Fibroblast of lung (primary cell): ENCODE measurements at regions not wholly inside any gene's neighbourhood (a gene's known extent, or its start where the extent isn't known, plus 50 kb on each side); places are given as distances from the start of the nearest gene placed in this dataset.

Source experiments
- DNase-seq, 2 donors: peaks; one replicate each; pipeline versions ENCODE4 v3.0.0 to v3.0.0-alpha.2; 2010; ENCODE audit warnings: low read depth in 2 of 2
- H2AFZ ChIP-seq: 2 replicates; pipeline ENCODE4 v1.5.1; 2012; ENCODE audit warnings: low read length, control low read depth, inconsistent platforms
- H3K27ac ChIP-seq: 2 replicates; pipeline ENCODE4 v1.5.1; 2011; ENCODE audit warnings: low read length, control low read depth; ENCODE audit not compliant: insufficient read depth
- H3K27me3 ChIP-seq: 2 replicates; pipeline ENCODE4 v1.5.1; 2011; ENCODE audit warnings: mild to moderate bottlenecking, low read length; ENCODE audit not compliant: control insufficient read depth, insufficient read depth
- H3K36me3 ChIP-seq: 2 replicates; pipeline ENCODE4 v1.5.1; 2011; ENCODE audit warnings: low read length; ENCODE audit not compliant: control insufficient read depth, insufficient read depth
- H3K4me1 ChIP-seq: 2 replicates; pipeline ENCODE4 v1.5.1; 2011; ENCODE audit warnings: low read length; ENCODE audit not compliant: control insufficient read depth, insufficient read depth; ENCODE audit errors: extremely low read depth
- H3K4me2 ChIP-seq: 2 replicates; pipeline ENCODE4 v1.5.1; 2011; ENCODE audit warnings: low read length, control low read depth; ENCODE audit not compliant: insufficient read depth; ENCODE audit errors: extremely low read depth
- H3K4me3 ChIP-seq, 4 experiments: fragments of 200-600 bp in 1 of 4; sonication (generic) in 1 of 4; replicated peaks in 1 of 4; 2 replicates each; pipeline ENCODE4 v1.5.1; 2011 to 2016; ENCODE audit warnings: low read length in 4 of 4, low read depth in 3 of 4, mild to moderate bottlenecking in 3 of 4, control low read depth in 2 of 4, inconsistent platforms in 1 of 4, mixed read lengths in 1 of 4; ENCODE audit not compliant: insufficient read depth in 1 of 4; ENCODE audit errors: control extremely low read depth in 1 of 4
- H3K79me2 ChIP-seq: 2 replicates; pipeline ENCODE4 v1.5.1; 2012; ENCODE audit warnings: mild to moderate bottlenecking, low read length, inconsistent platforms; ENCODE audit not compliant: control insufficient read depth, insufficient read depth
- H3K9ac ChIP-seq: 2 replicates; pipeline ENCODE4 v1.5.1; 2011; ENCODE audit warnings: mild to moderate bottlenecking, low read length, control low read depth; ENCODE audit not compliant: insufficient read depth
- H3K9me3 ChIP-seq: 2 replicates; pipeline ENCODE4 v1.5.1; 2012; ENCODE audit warnings: low read depth, low read length; ENCODE audit not compliant: control insufficient read depth, insufficient read depth
- H4K20me1 ChIP-seq: 2 replicates; pipeline ENCODE4 v1.5.1; 2011; ENCODE audit warnings: low read length; ENCODE audit not compliant: control insufficient read depth, insufficient read depth; ENCODE audit errors: extremely low read depth
- EZH2 ChIP-seq: IDR thresholded peaks from 2 replicates; pipeline ENCODE4 v1.5.1; 2012; ENCODE audit warnings: low read length, control low read depth, mild to moderate bottlenecking; ENCODE audit errors: missing control alignments
- TF ChIP-seq, protein P1 (sequence below), 2 donors: IDR thresholded peaks in 1 of 2; conservative IDR thresholded peaks in 1 of 2; 1 replicate in 1 of 2; 2 replicates in 1 of 2; pipeline ENCODE4 v1.5.1; 2011 to 2012; ENCODE audit warnings: low read length in 2 of 2, control low read depth in 1 of 2, inconsistent platforms in 1 of 2, low read depth in 1 of 2, mild to moderate bottlenecking in 1 of 2

DNA sequence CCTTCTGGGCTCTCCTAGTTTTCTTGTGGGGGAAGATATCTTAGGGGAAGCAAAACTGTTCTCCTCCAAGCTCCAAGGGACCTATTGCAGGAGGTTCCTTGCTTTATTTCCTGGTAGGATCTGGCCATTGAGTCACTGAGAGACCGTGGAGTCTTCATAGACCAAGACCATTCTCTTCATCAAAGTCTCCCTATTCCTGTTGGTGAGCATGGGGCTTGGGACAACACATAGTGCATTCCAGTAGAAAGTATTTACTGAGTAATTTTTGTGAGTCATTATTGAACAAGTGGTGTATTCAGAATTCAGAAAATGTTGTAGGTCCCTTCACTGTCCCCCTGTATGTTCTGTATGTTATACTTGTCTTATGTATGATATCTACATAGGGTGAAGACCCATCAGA, 133.6 kb downstream of the CDH26 start:
- no peak for DNase-seq
- Histone ChIP-seq H3K9me3 (no peaks in the 10 kb centered on the region), H3K36me3 (no peaks in the 10 kb centered on the region), H3K4me2 (no peak overlapping the region), H3K27me3 (peaks cover 4% of the 10 kb centered on the region), H3K4me3 (no peak overlapping the region), H3K9ac (no peak overlapping the region), H4K20me1 (no peaks in the 10 kb centered on the region), H2AFZ (no peak overlapping the region), H3K79me2 (no peaks in the 10 kb centered on the region), H3K4me1 (no peaks in the 10 kb centered on the region), H3K27ac (no peak overlapping the region)
- TF ChIP-seq, protein P1, sequence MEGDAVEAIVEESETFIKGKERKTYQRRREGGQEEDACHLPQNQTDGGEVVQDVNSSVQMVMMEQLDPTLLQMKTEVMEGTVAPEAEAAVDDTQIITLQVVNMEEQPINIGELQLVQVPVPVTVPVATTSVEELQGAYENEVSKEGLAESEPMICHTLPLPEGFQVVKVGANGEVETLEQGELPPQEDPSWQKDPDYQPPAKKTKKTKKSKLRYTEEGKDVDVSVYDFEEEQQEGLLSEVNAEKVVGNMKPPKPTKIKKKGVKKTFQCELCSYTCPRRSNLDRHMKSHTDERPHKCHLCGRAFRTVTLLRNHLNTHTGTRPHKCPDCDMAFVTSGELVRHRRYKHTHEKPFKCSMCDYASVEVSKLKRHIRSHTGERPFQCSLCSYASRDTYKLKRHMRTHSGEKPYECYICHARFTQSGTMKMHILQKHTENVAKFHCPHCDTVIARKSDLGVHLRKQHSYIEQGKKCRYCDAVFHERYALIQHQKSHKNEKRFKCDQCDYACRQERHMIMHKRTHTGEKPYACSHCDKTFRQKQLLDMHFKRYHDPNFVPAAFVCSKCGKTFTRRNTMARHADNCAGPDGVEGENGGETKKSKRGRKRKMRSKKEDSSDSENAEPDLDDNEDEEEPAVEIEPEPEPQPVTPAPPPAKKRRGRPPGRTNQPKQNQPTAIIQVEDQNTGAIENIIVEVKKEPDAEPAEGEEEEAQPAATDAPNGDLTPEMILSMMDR (conservative IDR thresholded peaks at IDR 0.05 in 1 of 2, IDR thresholded peaks at IDR 0.05 in 1 of 2; ENCODE audit: low read depth in 1 of 2, low read length in 2 of 2) = no peak
- no peak for TF ChIP-seq EZH2

DNA sequence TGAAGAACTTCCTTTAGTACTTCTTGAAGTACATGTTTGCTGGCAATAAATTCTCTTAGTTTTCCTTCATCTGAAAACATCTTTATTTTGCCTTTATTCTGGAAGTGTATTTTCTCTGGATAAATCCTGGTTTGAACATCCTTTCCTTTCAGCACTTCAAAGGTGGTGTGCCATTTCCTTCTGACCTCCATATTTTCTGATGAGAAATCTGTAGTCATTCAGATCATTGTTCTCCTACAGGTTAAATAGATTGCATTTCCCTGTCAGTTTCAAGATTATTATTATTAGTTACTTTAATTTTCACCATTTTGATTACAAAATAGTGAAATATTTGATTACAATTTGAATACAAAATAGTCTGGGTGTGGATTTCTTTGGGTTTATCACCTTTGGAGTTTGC, 134.5 kb downstream of the CDH26 start:
- Histone ChIP-seq H2AFZ (no peak overlapping the region), H3K9me3 (no peaks in the 10 kb centered on the region), H3K9ac (no peak overlapping the region), H3K27me3 (no peaks in the 10 kb centered on the region), H3K4me2 (no peak overlapping the region), H3K27ac (no peak overlapping the region), H3K79me2 (no peaks in the 10 kb centered on the region), H3K36me3 (no peaks in the 10 kb centered on the region), H3K4me3 (no peak overlapping the region), H3K4me1 (no peaks in the 10 kb centered on the region), H4K20me1 (no peaks in the 10 kb centered on the region)
- no peak for TF ChIP-seq EZH2
- TF ChIP-seq, protein P1 (conservative IDR thresholded peaks at IDR 0.05 in 1 of 2, IDR thresholded peaks at IDR 0.05 in 1 of 2; ENCODE audit: low read depth in 1 of 2, low read length in 2 of 2) = no peak
- no peak for DNase-seq

- Histone ChIP-seq H3K4me1 (no peaks in the 10 kb centered on the region), H3K4me2 (no peak overlapping the region), H4K20me1 (no peaks in the 10 kb centered on the region), H3K36me3 (no peaks in the 10 kb centered on the region), H3K79me2 (no peaks in the 10 kb centered on the region), H3K27ac (no peak overlapping the region), H2AFZ (no peak overlapping the region), H3K4me3 (no peak overlapping the region), H3K9me3 (no peaks in the 10 kb centered on the region), H3K9ac (no peak overlapping the region), H3K27me3 (no peaks in the 10 kb centered on the region)
- no peak for DNase-seq
- TF ChIP-seq, protein P1 (conservative IDR thresholded peaks at IDR 0.05 in 1 of 2, IDR thresholded peaks at IDR 0.05 in 1 of 2; ENCODE audit: low read depth in 1 of 2, low read length in 2 of 2) = no peak
- no peak for TF ChIP-seq EZH2
These were observed 137.2 kb downstream of the CDH26 start for GRCh38 chr20:60095456-60095855.
